ENCODE measurements at regions not wholly inside any gene's neighbourhood (a gene's known extent, or its start where the extent isn't known, plus 50 kb on each side); places are given as distances from the start of the nearest gene placed in this dataset.

- TF ChIP-seq CTCF (IDR thresholded peaks at IDR 0.05), result no peak
- no peak for TF ChIP-seq POLR2A (IDR thresholded peaks at IDR 0.05)
- TF ChIP-seq POLR2AphosphoS5 (IDR thresholded peaks at IDR 0.05), result no peak
- no peak for TF ChIP-seq EP300 (IDR thresholded peaks at IDR 0.05)
These were observed 409.7 kb downstream of the GLUD2 start for GRCh38 chrX:121457096-121457495.
